Uterus (tissue), 3 donors: ENCODE measurements at regions not wholly inside any gene's neighbourhood (a gene's known extent, or its start where the extent isn't known, plus 50 kb on each side); places are given as distances from the start of the nearest gene placed in this dataset.

Source experiments
- DNase-seq, 2 donors: peaks; one replicate each; pipeline ENCODE4 v3.0.0-alpha.2; 2019 to 2020
- H3K27ac ChIP-seq, 2 donors: fragments of 200-600 bp; sonication (generic); 1 replicate in 1 of 2; 2 replicates in 1 of 2; pipeline ENCODE4 v1.5.1; 2016 to 2018
- H3K27me3 ChIP-seq, 2 donors: fragments of 200-600 bp; sonication (generic); one replicate each; pipeline ENCODE4 v1.5.1; 2018 to 2019; ENCODE audit warnings: control low read depth in 1 of 2
- H3K36me3 ChIP-seq, 2 donors: fragments of 200-600 bp; sonication (generic); one replicate each; pipeline ENCODE4 v1.5.1; 2019; ENCODE audit warnings: control low read depth in 1 of 2
- H3K4me1 ChIP-seq, 2 donors: fragments of 200-600 bp; sonication (generic); one replicate each; pipeline ENCODE4 v1.5.1; 2018 to 2019; ENCODE audit warnings: control low read depth in 1 of 2
- H3K4me3 ChIP-seq, 2 donors: fragments of 200-600 bp; sonication (generic); 1 replicate in 1 of 2; 2 replicates in 1 of 2; pipeline ENCODE4 v1.5.1; 2018 to 2019; ENCODE audit warnings: mild to moderate bottlenecking in 1 of 2
- H3K9me3 ChIP-seq, 2 donors: fragments of 200-600 bp; sonication (generic); one replicate each; pipeline ENCODE4 v1.5.1; 2019; ENCODE audit warnings: control low read depth in 1 of 2
- CTCF ChIP-seq, 4 experiments: fragments of 200-600 bp in 2 of 4; fragments of 450-650 bp in 2 of 4; sonication (generic) in 2 of 4; IDR thresholded peaks; one replicate each; pipeline ENCODE4 v1.5.1; 2016 to 2019; ENCODE audit warnings: antibody characterized with exemption in 4 of 4, mild to moderate bottlenecking in 2 of 4, moderate library complexity in 1 of 4
- POLR2A ChIP-seq, 2 donors: fragments of 450-650 bp; IDR thresholded peaks; one replicate each; pipeline ENCODE4 v1.6.1; 2016; ENCODE audit warnings: antibody characterized with exemption in 2 of 2, mild to moderate bottlenecking in 1 of 2, moderate library complexity in 1 of 2
- intact Hi-C: fragments of 100-400 bp; cut with DNase I; formaldehyde crosslinking; loops from one replicate; pipeline ENCODE4 v1.15.1; 2023; ENCODE audit warnings: low total_unique reads
- donor health status: DM: yes; HTN: yes; CAD: no.

GRCh38 chr5:106737111-106737510 lies 933.6 kb downstream of the EFNA5 start:
- H3K27me3 ChIP-seq: peaks cover 0 to 3% of the 10 kb centered on the region in 2 donors
- H3K27ac ChIP-seq: no peak overlapping the region
- H3K9me3 ChIP-seq: no peaks in the 10 kb centered on the region
- H3K4me1 ChIP-seq: no peaks in the 10 kb centered on the region
- H3K36me3 ChIP-seq: no peaks in the 10 kb centered on the region
- no peak for TF ChIP-seq POLR2A (IDR thresholded peaks at IDR 0.05)
- no peak for TF ChIP-seq CTCF (IDR thresholded peaks at IDR 0.05)
- H3K4me3 ChIP-seq: no peak overlapping the region
- intact Hi-C loops: no loop called here
- no peak for DNase-seq

GRCh38 chr5:106732624-106733023 lies 938.1 kb downstream of the EFNA5 start:
- no peak overlapping the region for H3K27ac ChIP-seq
- intact Hi-C loops: no loop called here
- H3K4me1 ChIP-seq: no peaks in the 10 kb centered on the region
- no peak for DNase-seq
- no peak overlapping the region for H3K4me3 ChIP-seq
- H3K36me3 ChIP-seq: no peaks in the 10 kb centered on the region
- TF ChIP-seq POLR2A (IDR thresholded peaks at IDR 0.05) (no peak), CTCF (IDR thresholded peaks at IDR 0.05) (no peak)
- no peaks in the 10 kb centered on the region for H3K27me3 ChIP-seq
- H3K9me3 ChIP-seq: no peaks in the 10 kb centered on the region

GRCh38 chr5:106730912-106731311 lies 939.8 kb downstream of the EFNA5 start:
- H3K27me3 ChIP-seq: no peaks in the 10 kb centered on the region
- no peaks in the 10 kb centered on the region for H3K36me3 ChIP-seq
- TF ChIP-seq POLR2A (IDR thresholded peaks at IDR 0.05): no peak
- TF ChIP-seq CTCF (IDR thresholded peaks at IDR 0.05): no peak
- intact Hi-C loops: no loop called here
- H3K4me3 ChIP-seq: no peak overlapping the region
- no peaks in the 10 kb centered on the region for H3K4me1 ChIP-seq
- no peak for DNase-seq
- H3K9me3 ChIP-seq: no peaks in the 10 kb centered on the region
- H3K27ac ChIP-seq: no peak overlapping the region

GRCh38 chr5:106730506-106730905 lies 940.2 kb downstream of the EFNA5 start:
- Histone ChIP-seq H3K27ac (no peak overlapping the region), H3K27me3 (no peaks in the 10 kb centered on the region), H3K36me3 (no peaks in the 10 kb centered on the region), H3K4me3 (no peak overlapping the region), H3K4me1 (no peaks in the 10 kb centered on the region), H3K9me3 (no peaks in the 10 kb centered on the region)
- TF ChIP-seq POLR2A (IDR thresholded peaks at IDR 0.05): no peak
- TF ChIP-seq CTCF (IDR thresholded peaks at IDR 0.05): no peak
- DNase-seq: no peak
- intact Hi-C loops: no loop called here

- intact Hi-C loops: no loop called here
- Histone ChIP-seq H3K36me3 (no peaks in the 10 kb centered on the region), H3K27ac (no peak overlapping the region), H3K9me3 (no peaks in the 10 kb centered on the region), H3K27me3 (no peaks in the 10 kb centered on the region), H3K4me3 (no peak overlapping the region), H3K4me1 (no peaks in the 10 kb centered on the region)
- TF ChIP-seq POLR2A (IDR thresholded peaks at IDR 0.05) (no peak), CTCF (IDR thresholded peaks at IDR 0.05) (no peak)
- DNase-seq: no peak
Observed at GRCh38 chr5:106728208-106728607, 942.5 kb downstream of the EFNA5 start.
